ENCODE measurements at regions not wholly inside any gene's neighbourhood (a gene's known extent, or its start where the extent isn't known, plus 50 kb on each side); places are given as distances from the start of the nearest gene placed in this dataset.
"Not testable (repeated sequence)": the region's sequence is repeated elsewhere in the genome, so short reads cannot be mapped to it uniquely, and the experiment has no call there.

GRCh38 chr14:96688629-96689028 lies 108.6 kb upstream of the VRK1 start:
- DNase-seq = no peak

GRCh38 chr14:96690713-96691383 lies 106.3 kb upstream of the VRK1 start:
- no peak for DNase-seq

GRCh38 chr14:96693252-96693820 lies 103.8 kb upstream of the VRK1 start:
- DNase-seq = no peak

- no peak for DNase-seq
Measured at GRCh38 chr14:96693987-96694386, 103.2 kb upstream of the VRK1 start.

GRCh38 chr14:96698960-96699539 lies 98.1 kb upstream of the VRK1 start:
- no peak for DNase-seq

GRCh38 chr14:96699666-96700065 lies 97.5 kb upstream of the VRK1 start:
- DNase-seq = no peak

- DNase-seq = no peak
Measured at GRCh38 chr14:96702831-96703230, 94.4 kb upstream of the VRK1 start.

- no peak for DNase-seq
Measured at GRCh38 chr14:96705422-96706092, 91.6 kb upstream of the VRK1 start.

GRCh38 chr14:96706893-96707292 lies 90.3 kb upstream of the VRK1 start:
- no peak for DNase-seq

GRCh38 chr14:96710060-96710666 lies 87.0 kb upstream of the VRK1 start:
- DNase-seq = no peak

- DNase-seq = no peak
Measured at GRCh38 chr14:96711559-96712267, 85.5 kb upstream of the VRK1 start.

- DNase-seq = no peak
Measured at GRCh38 chr14:96713426-96713825, 83.8 kb upstream of the VRK1 start.

- not testable (repeated sequence) for DNase-seq
Measured at GRCh38 chr14:96714537-96714936, 82.6 kb upstream of the VRK1 start.

- no peak for DNase-seq
Measured at GRCh38 chr14:96717116-96717515, 80.1 kb upstream of the VRK1 start.

- DNase-seq = no peak
Measured at GRCh38 chr14:96718407-96718806, 78.8 kb upstream of the VRK1 start.

- not testable (repeated sequence) for DNase-seq
Measured at GRCh38 chr14:96720702-96721101, 76.5 kb upstream of the VRK1 start.

GRCh38 chr14:96722736-96723135 lies 74.4 kb upstream of the VRK1 start:
- DNase-seq = no peak

- no peak for DNase-seq
Measured at GRCh38 chr14:96723946-96724345, 73.2 kb upstream of the VRK1 start.

GRCh38 chr14:96725232-96725631 lies 72.0 kb upstream of the VRK1 start:
- no peak for DNase-seq

- no peak for DNase-seq
Measured at GRCh38 chr14:96727073-96727472, 70.1 kb upstream of the VRK1 start.

- DNase-seq = no peak
Measured at GRCh38 chr14:96727491-96727890, 69.7 kb upstream of the VRK1 start.

GRCh38 chr14:96727980-96728717 lies 69.0 kb upstream of the VRK1 start:
- no peak for DNase-seq
